ENCODE measurements at regions not wholly inside any gene's neighbourhood (a gene's known extent, or its start where the extent isn't known, plus 50 kb on each side); places are given as distances from the start of the nearest gene placed in this dataset.
"Not testable (repeated sequence)": the region's sequence is repeated elsewhere in the genome, so short reads cannot be mapped to it uniquely, and the experiment has no call there.

DNA sequence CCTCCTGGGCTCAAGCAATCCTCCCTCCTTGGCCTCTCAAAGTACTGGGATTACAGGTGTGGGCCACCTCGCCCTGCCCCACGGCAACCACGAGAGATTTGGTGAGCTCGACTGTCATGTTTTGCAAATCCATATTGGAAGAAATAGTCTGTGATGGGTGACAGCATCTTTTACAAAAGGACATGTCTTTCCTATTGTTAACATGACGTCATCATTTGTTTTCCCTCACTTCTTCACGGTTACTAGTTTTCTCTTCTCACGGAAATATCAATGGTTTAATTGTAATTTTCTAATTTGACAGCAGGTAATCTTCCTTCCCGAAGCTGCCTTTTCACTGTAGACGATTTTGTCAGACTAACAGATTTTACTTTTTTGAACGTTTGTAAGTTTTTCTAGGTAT, 110.8 kb upstream of the GREM2 start:
- H3K9me3 ChIP-seq = peaks cover 4% of the 10 kb centered on the region; the same call in 1 of the 2 replicates
- no peaks in the 10 kb centered on the region for H3K27me3 ChIP-seq (ENCODE audit: low read depth)
- no peaks in the 10 kb centered on the region for H3K36me3 ChIP-seq (replicated peaks)
- no peak for DNase-seq (ENCODE audit: low spot score in 2 of 2)
- H3K4me3 ChIP-seq = no peak overlapping the region
- no peaks in the 10 kb centered on the region for H3K4me1 ChIP-seq
- in situ Hi-C loops (cut with MboI; ENCODE audit: low sequenced_read_pairs) = no loop called here

DNA sequence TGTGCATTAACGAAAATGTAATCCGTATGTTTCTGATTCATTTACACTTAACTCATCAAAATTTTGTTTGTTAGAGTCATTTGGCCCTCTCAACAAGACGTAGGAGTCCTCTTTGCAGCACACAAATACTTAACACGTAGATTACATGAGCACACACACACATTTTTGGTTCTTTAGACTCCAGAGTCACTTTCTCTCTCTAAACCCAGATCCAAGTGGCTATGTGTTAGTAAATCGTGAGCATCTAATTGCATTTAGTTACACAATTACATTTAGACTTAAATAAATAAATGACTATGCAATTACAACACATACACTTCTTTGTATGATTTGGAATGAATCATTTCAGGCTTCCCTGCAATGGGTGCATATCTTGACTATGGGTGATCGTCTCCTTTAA, 109.0 kb upstream of the GREM2 start:
- in situ Hi-C loops (cut with MboI; ENCODE audit: low sequenced_read_pairs) = no loop called here
- Histone ChIP-seq H3K27me3 (ENCODE audit: low read depth) (no peaks in the 10 kb centered on the region), H3K36me3 (replicated peaks) (no peaks in the 10 kb centered on the region), H3K9me3 (peaks cover under 1% of the 10 kb centered on the region; the same call in 1 of the 2 replicates), H3K4me3 (no peak overlapping the region), H3K4me1 (no peaks in the 10 kb centered on the region)
- no peak for DNase-seq (ENCODE audit: low spot score in 2 of 2)

DNA sequence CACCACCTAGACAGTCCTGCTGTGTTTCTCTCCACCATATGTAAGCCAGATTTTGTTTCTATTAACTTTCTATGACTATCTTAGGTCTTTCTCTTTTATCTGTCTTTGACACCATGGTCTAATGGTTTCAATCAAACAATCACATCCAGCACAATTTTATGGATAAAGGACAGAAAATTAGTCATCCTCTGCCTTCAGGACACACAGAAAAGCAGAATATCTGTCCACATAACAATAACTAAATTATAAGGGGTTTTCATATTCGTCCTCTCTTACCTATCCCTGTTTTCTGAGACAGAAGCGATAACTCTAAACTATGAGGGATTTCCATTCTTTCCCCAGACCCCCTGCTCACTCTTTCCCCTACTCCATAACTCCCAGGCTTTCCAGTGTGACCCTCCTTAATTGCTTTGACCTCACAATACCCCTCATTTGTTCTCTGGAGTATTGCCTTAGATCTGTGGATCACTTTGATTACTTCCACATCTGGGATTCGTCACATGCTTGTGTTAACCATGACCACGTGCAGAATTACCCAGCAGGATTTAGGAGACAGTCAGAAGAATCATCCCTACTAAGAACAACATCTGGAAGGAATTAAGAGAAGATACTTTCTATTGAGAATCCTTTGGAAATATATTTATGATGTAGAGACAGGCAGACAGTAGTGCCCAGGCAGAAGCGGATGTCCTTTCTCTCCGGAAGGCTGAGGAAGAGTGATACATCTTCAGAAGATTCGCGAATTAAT, 108.2 kb upstream of the GREM2 start:
- Histone ChIP-seq H3K9me3 (no peaks in the 10 kb centered on the region), H3K4me1 (no peaks in the 10 kb centered on the region), H3K4me3 (no peak overlapping the region), H3K27me3 (ENCODE audit: low read depth) (no peaks in the 10 kb centered on the region), H3K36me3 (replicated peaks) (no peaks in the 10 kb centered on the region)
- in situ Hi-C loops (cut with MboI; ENCODE audit: low sequenced_read_pairs) = no loop called here
- no peak for DNase-seq (ENCODE audit: low spot score in 2 of 2)

DNA sequence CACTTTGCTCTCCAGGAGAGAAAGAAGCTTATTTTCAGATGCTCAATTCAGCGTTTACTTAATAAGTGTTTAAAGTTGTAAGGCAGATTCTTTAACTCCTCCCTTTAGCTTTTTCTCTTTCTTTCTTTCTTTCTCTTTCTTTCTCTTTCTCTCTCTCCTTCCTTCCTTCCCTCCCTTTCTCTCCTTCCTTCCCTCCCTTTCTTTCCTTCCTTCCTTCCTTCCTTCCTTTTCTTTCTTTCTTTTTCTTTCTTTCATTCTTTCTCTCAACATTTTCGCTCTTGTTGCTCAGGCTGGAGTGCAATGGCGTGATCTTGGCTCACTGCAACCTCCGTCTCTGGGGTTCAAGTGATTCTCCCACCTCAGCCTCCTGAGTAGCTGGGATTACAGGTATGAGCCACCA, 104.6 kb upstream of the GREM2 start:
- H3K4me1 ChIP-seq; H3K27me3 ChIP-seq (ENCODE audit: low read depth); in situ Hi-C loops (cut with MboI; ENCODE audit: low sequenced_read_pairs); DNase-seq (ENCODE audit: low spot score in 2 of 2); H3K36me3 ChIP-seq (replicated peaks); H3K4me3 ChIP-seq; H3K9me3 ChIP-seq: not testable (repeated sequence)

DNA sequence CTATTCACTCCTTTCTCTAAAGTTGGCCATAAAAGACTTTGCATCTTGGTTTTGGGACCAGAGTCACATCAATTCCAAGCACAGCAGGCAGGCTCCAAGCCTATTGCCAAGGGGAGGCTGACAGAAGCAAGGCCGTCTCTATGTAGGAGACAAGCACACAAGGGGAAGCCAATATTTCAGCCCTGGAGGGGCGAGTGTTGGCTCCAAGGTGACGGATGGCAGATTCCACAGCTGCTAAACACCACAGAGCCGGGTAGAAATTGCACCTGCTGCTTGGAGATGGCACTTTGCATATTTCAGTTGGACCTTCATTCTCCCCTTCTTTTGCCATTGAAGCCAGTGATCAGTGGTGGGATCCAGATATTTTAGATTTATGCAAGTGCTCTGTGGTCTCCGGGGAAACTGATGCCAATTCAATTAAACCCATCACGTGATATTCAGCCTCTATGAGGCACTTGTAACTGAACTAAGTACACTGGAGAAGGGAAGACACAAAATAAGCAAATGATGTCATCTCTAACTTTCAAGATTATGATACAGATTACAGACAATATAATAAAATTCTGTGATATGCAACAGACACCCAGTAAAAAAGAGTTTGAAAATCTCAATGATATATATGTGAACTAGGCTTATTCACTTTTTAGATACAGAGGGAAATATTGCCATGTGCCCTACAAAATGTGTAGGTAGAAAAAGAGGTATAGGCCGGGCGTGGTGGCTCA, 102.8 kb upstream of the GREM2 start:
- no peaks in the 10 kb centered on the region for H3K27me3 ChIP-seq (ENCODE audit: low read depth)
- H3K9me3 ChIP-seq = no peaks in the 10 kb centered on the region
- in situ Hi-C loops (cut with MboI; ENCODE audit: low sequenced_read_pairs) = no loop called here

DNA sequence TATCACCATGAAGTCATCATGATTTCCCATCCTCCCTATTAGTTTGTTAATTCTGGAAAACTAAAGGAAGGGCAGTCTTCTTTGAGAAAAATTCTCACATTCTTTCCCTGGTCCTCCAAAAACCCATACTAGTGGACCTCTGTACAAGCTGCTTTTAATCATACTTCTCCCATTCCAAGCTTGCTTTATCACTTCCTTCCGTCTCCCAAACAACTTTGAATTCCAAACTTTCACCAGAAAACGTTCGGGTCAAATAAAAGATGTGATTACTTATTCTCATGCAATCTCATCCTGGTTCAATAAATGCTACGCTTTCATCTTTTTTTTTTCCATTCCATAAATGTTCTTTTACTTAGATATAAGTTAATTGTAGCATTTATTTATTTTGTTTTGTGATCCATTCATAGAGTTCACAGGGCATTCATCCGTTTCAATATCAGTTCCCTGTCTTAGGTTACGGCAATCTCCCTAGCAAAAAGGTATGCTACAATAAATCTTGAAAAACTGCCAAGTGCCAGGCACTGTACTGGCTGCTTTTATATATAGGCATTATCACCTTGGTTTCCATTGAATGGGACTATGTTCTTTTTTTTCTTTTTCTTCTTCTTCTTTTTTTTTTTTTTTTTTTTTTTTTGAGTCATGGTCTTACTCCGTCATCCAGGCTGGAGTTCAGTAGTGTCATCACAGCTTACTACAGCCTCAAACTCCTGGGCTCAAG, 100.2 kb upstream of the GREM2 start:
- no peaks in the 10 kb centered on the region; the same call in none of the 2 replicates for H3K27me3 ChIP-seq (ENCODE audit: low read depth)
- no peak overlapping the region for H3K4me3 ChIP-seq
- in situ Hi-C loops (cut with MboI; ENCODE audit: low sequenced_read_pairs) = no loop called here
- no peaks in the 10 kb centered on the region for H3K4me1 ChIP-seq
- no peaks in the 10 kb centered on the region for H3K9me3 ChIP-seq
- no peak for DNase-seq (ENCODE audit: low spot score in 2 of 2)
- H3K36me3 ChIP-seq (replicated peaks) = no peaks in the 10 kb centered on the region

More for the DNA sequence above, 102.8 kb upstream of the GREM2 start:
- Histone ChIP-seq H3K4me3 (no peak overlapping the region), H3K4me1 (no peaks in the 10 kb centered on the region), H3K36me3 (replicated peaks) (no peaks in the 10 kb centered on the region)
- no peak for DNase-seq (ENCODE audit: low spot score in 2 of 2)

DNA sequence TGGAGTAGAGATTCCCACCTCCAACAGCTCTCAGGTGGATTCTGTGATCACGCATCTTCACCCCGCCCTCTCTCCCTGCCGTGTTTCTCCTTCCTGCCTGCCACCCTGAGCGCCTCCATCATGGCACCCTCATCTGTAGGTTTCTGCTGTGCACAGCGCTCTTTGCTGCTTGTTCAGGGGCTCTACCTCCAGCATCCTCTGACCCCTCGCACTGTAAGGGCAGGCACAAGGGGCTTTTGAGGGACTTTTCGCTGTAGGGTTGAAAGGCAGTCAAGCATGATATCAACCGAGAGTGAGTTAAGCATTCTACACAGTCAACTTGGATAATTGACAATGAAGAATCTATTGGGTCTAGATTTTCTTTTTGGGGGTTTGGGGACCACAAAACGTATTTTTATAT, 99.1 kb upstream of the GREM2 start:
- Histone ChIP-seq H3K9me3 (no peaks in the 10 kb centered on the region), H3K4me3 (no peak overlapping the region), H3K4me1 (no peaks in the 10 kb centered on the region), H3K27me3 (ENCODE audit: low read depth) (peaks cover 5% of the 10 kb centered on the region), H3K36me3 (replicated peaks) (no peaks in the 10 kb centered on the region)
- in situ Hi-C loops (cut with MboI; ENCODE audit: low sequenced_read_pairs) = no loop called here
- no peak for DNase-seq (ENCODE audit: low spot score in 2 of 2)

DNA sequence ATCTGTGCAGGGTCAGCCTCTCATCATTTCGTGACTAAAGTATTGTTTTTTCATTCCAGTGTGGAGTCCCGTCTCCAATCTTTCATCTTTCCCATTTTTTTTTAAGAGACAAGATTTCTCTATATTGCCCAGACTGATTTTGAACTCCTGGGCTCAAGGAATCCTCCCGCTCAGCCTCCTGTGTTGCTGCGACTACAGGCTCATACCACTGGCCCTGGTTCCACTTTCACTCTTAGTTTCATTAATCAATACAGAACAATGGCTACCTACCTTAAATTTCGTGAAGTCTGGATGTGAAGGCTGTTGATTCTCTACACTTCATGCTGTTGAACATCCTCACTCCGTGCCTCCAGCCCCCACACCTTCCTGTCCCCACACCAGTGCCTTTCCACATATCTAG, 97.7 kb upstream of the GREM2 start:
- no peaks in the 10 kb centered on the region for H3K4me1 ChIP-seq
- peaks cover 5% of the 10 kb centered on the region for H3K27me3 ChIP-seq (ENCODE audit: low read depth)
- no peaks in the 10 kb centered on the region for H3K36me3 ChIP-seq (replicated peaks)
- in situ Hi-C loops (cut with MboI; ENCODE audit: low sequenced_read_pairs) = no loop called here
- H3K4me3 ChIP-seq = no peak overlapping the region
- DNase-seq (ENCODE audit: low spot score in 2 of 2) = no peak
- no peaks in the 10 kb centered on the region for H3K9me3 ChIP-seq

DNA sequence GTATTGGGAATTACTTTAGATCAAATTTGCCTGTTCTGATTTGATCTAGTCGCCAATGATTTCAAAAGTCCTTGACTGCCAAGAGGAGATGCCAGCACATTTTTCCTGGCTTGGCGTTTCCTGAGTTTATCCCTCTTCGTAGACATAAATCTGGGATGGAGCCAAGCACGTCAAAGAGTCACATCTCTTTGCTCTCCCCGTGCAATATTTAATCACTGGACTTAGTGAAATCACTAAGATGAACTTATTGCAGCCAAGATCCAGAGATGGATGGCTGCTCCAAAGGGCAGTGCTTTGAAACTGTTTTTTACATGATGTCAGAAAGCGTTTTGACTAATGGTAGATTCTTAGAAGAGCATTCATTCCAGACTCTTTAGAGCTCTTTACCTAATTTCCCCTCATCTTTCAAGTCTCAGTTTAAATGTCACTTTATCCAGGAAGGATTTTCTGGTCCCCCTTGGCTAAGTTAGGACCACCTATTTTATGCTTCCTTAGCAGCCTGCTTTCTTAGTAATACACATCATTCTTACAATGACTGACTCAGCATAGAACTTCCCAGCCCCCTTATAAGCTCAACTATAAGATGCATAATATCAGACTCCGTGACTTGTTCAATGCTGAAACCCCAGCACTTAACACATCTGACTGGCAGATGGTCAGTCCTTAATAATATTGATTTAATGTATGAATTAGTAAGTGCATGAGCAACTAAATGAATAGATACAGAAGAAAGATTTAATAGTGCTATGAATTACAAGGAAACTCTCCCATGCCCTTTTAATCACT, 94.4 kb upstream of the GREM2 start:
- Histone ChIP-seq H3K9me3 (no peaks in the 10 kb centered on the region), H3K4me1 (no peaks in the 10 kb centered on the region), H3K4me3 (no peak overlapping the region), H3K27me3 (ENCODE audit: low read depth) (peaks cover 5% of the 10 kb centered on the region), H3K36me3 (replicated peaks) (no peaks in the 10 kb centered on the region)
- no peak for DNase-seq (ENCODE audit: low spot score in 2 of 2)
- in situ Hi-C loops (cut with MboI; ENCODE audit: low sequenced_read_pairs) = no loop called here

DNA sequence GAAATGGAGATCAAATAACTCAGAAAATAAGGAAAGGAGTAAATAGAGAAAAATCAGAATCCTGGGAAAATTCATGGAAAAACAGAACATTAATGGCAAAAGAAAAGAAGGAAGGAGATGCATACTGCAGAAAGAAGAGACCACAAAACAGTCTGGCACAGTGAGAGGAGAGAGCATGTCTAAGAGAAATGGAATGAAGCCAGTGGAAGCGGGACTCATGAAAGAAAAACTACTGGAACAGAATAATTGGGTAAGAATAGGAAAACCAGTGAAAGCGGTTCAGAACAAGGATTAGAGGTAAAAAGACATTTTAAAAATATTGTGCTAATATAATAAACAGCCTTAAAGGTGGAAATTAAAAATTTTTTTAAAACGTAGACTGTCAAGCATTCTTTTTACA, 93.6 kb upstream of the GREM2 start:
- in situ Hi-C loops (cut with MboI; ENCODE audit: low sequenced_read_pairs) = no loop called here
- no peaks in the 10 kb centered on the region for H3K4me1 ChIP-seq
- no peaks in the 10 kb centered on the region for H3K9me3 ChIP-seq
- no peak for DNase-seq (ENCODE audit: low spot score in 2 of 2)
- peaks cover 5% of the 10 kb centered on the region for H3K27me3 ChIP-seq (ENCODE audit: low read depth)
- H3K4me3 ChIP-seq = no peak overlapping the region
- no peaks in the 10 kb centered on the region for H3K36me3 ChIP-seq (replicated peaks)

DNA sequence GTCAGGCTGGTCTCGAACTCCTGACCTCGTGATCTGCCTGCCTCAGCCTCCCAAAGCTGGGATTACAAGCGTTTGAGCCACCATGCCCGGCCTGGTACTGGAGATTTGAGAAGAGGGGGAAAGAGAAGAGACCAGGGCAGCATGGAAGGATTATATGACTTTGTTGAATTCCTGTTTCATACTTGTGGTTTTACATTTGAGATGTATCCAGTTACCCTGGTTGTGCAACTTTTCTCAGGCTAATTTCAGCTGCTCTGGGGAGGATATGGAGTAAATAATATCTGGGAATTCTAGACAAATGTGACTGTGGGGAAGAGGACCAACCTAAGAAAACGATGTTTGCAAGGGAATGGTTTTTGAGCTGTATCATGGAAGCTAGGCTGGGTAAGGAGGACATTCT, 89.5 kb upstream of the GREM2 start:
- in situ Hi-C loops (cut with MboI; ENCODE audit: low sequenced_read_pairs) = no loop called here
- Histone ChIP-seq H3K36me3 (replicated peaks) (no peaks in the 10 kb centered on the region), H3K4me1 (no peaks in the 10 kb centered on the region), H3K9me3 (no peaks in the 10 kb centered on the region), H3K27me3 (ENCODE audit: low read depth) (peaks cover under 1% of the 10 kb centered on the region; the same call in 1 of the 2 replicates), H3K4me3 (no peak overlapping the region)
- no peak for DNase-seq (ENCODE audit: low spot score in 2 of 2)

DNA sequence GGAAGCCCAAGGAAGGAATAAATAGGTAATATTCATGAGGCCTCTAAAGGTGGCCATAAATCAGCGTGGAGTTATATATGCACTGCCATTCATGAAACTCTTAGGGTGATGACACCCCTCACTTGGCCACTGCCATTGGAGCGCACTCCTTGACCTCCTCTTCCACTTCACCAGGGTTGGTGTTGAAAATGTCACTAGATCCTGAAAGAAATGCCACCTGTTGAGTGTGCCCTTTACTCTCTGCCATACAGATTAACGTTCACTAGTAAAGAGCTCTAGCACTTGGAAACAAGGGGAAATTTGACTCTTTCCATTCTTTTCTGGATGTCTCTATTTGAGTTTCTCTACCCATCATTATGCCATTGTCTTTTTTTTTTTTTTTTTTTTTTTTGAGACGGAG, 83.5 kb upstream of the GREM2 start:
- H3K9me3 ChIP-seq = no peaks in the 10 kb centered on the region
- DNase-seq (ENCODE audit: low spot score in 2 of 2) = no peak
- 0 out of 2 replicates have a peak, but pooled peaks cover 3% of the 10 kb centered on the region for H3K27me3 ChIP-seq (ENCODE audit: low read depth)
- peaks cover 5% of the 10 kb centered on the region for H3K4me1 ChIP-seq
- no peak overlapping the region for H3K4me3 ChIP-seq
- in situ Hi-C loops (cut with MboI; ENCODE audit: low sequenced_read_pairs) = loop anchor here (25.0 kb wide), 2 partner anchors 508 to 683 kb away; no protein-coding TSS in a partner anchor
- H3K36me3 ChIP-seq (replicated peaks) = no peaks in the 10 kb centered on the region

DNA sequence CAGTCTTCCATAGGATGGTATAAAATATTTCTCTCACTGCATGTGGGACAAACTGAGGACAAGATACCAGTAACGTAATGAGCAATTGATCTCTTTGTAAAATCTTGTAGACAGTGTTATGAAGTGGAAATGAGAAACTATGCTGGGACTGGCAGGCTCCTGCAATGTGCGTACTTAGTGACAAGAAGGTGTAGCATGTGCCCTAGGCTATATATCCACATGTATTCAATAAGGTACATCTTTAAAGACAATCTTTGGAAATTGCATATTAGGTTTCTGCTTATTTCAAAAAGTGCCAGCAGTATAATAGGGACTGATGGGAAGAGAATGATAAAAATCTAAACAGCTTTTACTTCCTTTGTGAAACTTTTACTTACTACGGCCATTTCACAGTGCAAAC, 81.9 kb upstream of the GREM2 start:
- in situ Hi-C loops (cut with MboI; ENCODE audit: low sequenced_read_pairs) = loop anchor here (25.0 kb wide), 2 partner anchors 507 to 682 kb away; no protein-coding TSS in a partner anchor
- H3K9me3 ChIP-seq = no peaks in the 10 kb centered on the region
- peaks cover 11% of the 10 kb centered on the region for H3K4me1 ChIP-seq
- peak in 1 of 2 experiments; percentile 40 for DNase-seq (ENCODE audit: low spot score in 2 of 2)
- H3K4me3 ChIP-seq = no peak overlapping the region
- H3K36me3 ChIP-seq (replicated peaks) = no peaks in the 10 kb centered on the region
- 0 out of 2 replicates have a peak, but pooled peaks cover 3% of the 10 kb centered on the region for H3K27me3 ChIP-seq (ENCODE audit: low read depth)
